ENCODE measurements at regions not wholly inside any gene's neighbourhood (a gene's known extent, or its start where the extent isn't known, plus 50 kb on each side); places are given as distances from the start of the nearest gene placed in this dataset.

- no peak for TF ChIP-seq CTCF (optimal IDR thresholded peaks at IDR 0.05 in 1 of 3, IDR thresholded peaks at IDR 0.05 in 1 of 3, conservative IDR thresholded peaks at IDR 0.05 in 1 of 3; ENCODE audit: extremely low read depth in 1 of 3, insufficient read depth in 2 of 3, low read length in 3 of 3)
- no peak for TF ChIP-seq EZH2 (IDR thresholded peaks at IDR 0.05; ENCODE audit: low read length)
Measured at GRCh38 chr11:32030875-32031503, 59.9 kb upstream of the RCN1 start.
